LNCaP clone FGC (cell line): ENCODE measurements at regions not wholly inside any gene's neighbourhood (a gene's known extent, or its start where the extent isn't known, plus 50 kb on each side); places are given as distances from the start of the nearest gene placed in this dataset.

Experiments
- DNase-seq: peaks from one replicate; pipeline ENCODE4 v3.0.0-alpha.2; 2011; ENCODE audit warnings: low read depth
- H3K4me3 ChIP-seq: 2 replicates; pipeline ENCODE4 v1.5.1; 2011; ENCODE audit warnings: mild to moderate bottlenecking, low read depth, low read length, control low read depth
- TF ChIP-seq, protein P1 (sequence below): IDR thresholded peaks from 2 replicates; pipeline ENCODE4 v1.5.1; 2012; ENCODE audit warnings: mild to moderate bottlenecking; ENCODE audit not compliant: control insufficient read depth, insufficient read depth; ENCODE audit errors: extremely low read depth

DNA sequence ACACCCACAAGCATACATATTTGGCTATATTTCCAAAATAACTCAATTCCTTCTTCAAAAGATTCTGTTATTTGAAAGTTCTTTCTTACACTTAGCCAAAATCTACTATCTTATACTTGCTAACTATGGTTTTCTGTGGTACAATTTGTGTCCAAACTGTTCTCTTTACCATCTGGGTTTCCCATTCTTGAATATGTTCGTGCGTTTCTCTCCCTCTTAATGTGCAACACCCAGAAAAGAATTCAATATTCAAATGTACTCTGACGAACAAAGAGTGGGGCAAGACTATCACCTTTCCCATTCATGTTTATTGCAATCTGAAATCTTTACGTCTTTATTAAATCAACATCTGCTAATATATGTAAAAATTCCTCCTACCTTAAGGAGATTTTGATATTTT, 912.7 kb downstream of the FAT4 start:
- DNase-seq = no peak
- TF ChIP-seq, protein P1, sequence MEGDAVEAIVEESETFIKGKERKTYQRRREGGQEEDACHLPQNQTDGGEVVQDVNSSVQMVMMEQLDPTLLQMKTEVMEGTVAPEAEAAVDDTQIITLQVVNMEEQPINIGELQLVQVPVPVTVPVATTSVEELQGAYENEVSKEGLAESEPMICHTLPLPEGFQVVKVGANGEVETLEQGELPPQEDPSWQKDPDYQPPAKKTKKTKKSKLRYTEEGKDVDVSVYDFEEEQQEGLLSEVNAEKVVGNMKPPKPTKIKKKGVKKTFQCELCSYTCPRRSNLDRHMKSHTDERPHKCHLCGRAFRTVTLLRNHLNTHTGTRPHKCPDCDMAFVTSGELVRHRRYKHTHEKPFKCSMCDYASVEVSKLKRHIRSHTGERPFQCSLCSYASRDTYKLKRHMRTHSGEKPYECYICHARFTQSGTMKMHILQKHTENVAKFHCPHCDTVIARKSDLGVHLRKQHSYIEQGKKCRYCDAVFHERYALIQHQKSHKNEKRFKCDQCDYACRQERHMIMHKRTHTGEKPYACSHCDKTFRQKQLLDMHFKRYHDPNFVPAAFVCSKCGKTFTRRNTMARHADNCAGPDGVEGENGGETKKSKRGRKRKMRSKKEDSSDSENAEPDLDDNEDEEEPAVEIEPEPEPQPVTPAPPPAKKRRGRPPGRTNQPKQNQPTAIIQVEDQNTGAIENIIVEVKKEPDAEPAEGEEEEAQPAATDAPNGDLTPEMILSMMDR = no peak
- no peak overlapping the region for H3K4me3 ChIP-seq

DNA sequence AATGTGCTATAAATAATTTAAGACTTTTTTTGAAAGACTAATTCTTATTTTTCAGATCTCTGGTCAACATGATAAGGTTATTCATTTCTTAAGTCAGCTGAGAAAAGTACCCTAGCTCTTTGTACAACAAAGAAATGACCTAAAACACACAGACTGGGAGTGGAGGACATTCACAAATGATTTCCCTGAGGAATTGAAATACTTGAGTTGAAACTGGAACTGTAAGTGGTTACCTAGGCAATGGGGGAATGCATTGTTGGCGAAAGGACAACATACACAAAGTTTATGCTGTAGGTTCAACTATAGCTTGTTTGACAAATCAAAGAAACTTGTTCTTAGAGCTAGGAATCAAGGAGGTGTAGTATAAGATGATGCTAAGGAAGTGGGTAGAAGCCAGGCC, 915.5 kb downstream of the FAT4 start:
- no peak for DNase-seq
- TF ChIP-seq, protein P1 = no peak
- H3K4me3 ChIP-seq = no peak overlapping the region

DNA sequence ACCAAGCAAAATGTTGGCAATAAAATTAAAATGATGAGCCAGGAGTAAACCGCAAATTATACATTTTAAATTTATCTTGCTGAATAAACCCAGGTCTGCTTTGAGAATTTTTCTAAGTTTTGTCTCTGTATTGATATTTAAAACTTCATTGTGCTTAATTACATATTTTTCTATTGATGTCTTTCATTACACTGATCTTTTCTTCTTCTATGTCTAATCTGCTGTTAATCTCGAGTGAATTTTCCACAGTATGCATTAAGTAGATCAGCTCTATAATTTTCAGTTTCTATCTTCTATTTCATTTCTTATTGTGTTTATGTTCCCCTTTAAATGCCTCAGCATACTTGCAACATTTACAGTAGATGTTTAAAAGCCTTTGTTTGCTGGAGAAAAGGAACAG, 918.7 kb downstream of the FAT4 start:
- H3K4me3 ChIP-seq = no peak overlapping the region
- no peak for DNase-seq
- TF ChIP-seq, protein P1 = no peak

DNA sequence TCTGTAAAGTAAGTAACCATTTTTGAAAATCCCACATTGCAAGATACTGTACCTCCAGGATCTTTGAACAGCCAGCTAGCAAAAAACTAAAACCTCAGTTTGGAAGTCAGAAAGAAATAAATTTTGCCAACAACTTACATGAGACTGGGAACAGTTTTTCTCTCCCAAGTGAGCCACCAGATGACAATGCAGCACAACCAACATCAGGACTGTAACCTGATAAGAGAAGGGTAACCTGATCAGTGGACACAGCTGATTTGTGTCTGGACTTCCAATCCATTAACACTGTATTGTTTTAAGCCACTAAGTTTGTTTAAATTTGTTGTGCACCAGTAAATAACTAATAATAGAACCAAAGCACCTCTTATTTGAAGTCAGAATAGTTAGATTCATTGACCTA, 923.3 kb downstream of the FAT4 start:
- DNase-seq = no peak
- TF ChIP-seq, protein P1 = no peak
- H3K4me3 ChIP-seq = no peak overlapping the region

DNA sequence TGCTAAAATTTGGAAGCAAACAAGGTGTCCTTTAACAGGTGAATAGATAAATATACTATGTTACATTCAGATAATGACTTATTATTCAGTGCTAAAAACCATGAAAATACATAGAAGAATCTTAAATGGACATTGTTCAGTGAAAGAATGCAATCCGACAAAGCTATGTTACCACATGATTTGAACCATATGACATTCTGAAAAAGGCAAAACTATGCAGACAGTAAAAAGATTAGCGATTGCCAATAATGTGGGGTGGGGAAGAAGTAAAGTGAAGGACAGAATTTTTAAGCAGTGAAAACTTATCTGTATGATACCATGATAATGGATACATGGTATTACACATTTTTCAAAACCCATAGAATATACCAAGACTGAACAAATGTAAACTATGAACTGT, 926.9 kb downstream of the FAT4 start:
- no peak for DNase-seq
- TF ChIP-seq, protein P1 = no peak
- H3K4me3 ChIP-seq = no peak overlapping the region

DNA sequence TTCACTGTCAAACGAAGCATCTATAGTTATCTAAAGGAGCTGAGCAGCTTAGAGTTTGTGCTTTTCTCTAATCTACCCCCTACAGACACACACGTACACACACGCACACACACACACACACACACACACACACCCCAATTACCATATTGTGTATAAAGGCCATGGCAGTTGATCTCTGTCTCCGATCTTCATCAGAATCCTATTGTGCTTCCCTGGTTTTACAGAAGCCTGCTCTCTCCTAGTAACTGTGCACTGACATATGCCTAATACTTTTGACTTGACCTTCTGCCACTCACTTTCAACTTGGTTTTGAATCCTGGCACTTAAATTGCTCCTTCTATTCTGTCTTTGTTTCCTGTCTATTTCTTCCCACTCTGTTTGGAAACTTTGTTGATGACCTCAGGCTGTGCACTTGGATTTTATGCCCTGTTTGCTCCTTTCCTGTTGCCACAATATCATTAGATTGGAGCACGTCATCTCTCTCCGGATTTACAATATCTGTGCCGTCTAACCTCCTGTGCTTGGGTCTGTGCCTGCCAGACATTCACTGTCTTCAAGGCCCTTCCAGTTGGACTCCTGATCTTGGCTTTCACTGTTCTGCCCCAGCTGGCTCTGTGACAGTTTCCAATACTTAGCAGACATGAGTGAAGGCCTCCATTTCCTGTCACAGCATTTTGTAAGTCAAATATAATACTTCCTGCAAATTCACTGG, 928.1 kb downstream of the FAT4 start:
- TF ChIP-seq, protein P1 = no peak
- no peak for DNase-seq
- H3K4me3 ChIP-seq = no peak overlapping the region

DNA sequence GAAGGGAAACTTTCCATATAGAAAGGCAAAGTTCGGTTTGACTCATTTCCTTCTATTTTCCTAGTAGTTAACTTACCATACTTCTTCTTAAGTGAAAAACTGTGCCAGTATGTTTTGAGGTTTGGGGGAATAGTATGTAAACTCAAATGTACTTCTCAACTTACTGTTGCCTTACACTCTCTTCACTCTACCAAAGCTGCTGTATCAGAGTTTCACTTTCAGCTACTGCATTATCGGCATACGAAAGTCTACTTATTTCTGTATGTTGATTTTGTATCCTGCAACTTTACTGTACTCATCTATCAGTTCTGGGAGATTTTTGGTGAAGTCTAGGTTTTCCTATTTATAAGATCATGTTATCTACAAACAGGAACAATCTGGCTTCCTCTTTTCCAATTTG, 932.7 kb downstream of the FAT4 start:
- DNase-seq = no peak
- no peak overlapping the region for H3K4me3 ChIP-seq
- TF ChIP-seq, protein P1 = no peak
